Endodermal cell (in vitro differentiated cells): ENCODE measurements at regions not wholly inside any gene's neighbourhood (a gene's known extent, or its start where the extent isn't known, plus 50 kb on each side); places are given as distances from the start of the nearest gene placed in this dataset.

Experiments
- DNase-seq: peaks from one replicate; pipeline ENCODE4 v3.0.0-alpha.2; 2017
- H3K27ac ChIP-seq: 2 replicates; pipeline ENCODE4 v1.5.1; 2013; ENCODE audit warnings: mild to moderate bottlenecking, low read depth, low read length, moderate library complexity
- H3K27me3 ChIP-seq: 2 replicates; pipeline ENCODE4 v1.6.1; 2013; ENCODE audit warnings: mild to moderate bottlenecking, low read length, moderate library complexity; ENCODE audit not compliant: insufficient read depth, control insufficient read depth, poor library complexity, severe bottlenecking
- H3K36me3 ChIP-seq: 2 replicates; pipeline ENCODE4 v1.7.0; 2013; ENCODE audit warnings: mild to moderate bottlenecking, low read length, moderate library complexity; ENCODE audit not compliant: control insufficient read depth, insufficient read depth
- H3K4me1 ChIP-seq: one replicate; pipeline ENCODE4 v1.7.0; 2013; ENCODE audit warnings: low read length; ENCODE audit not compliant: control insufficient read depth, insufficient read depth
- H3K4me3 ChIP-seq: 2 replicates; pipeline ENCODE4 v1.5.1; 2013; ENCODE audit warnings: mild to moderate bottlenecking, low read length, moderate library complexity
- H3K9ac ChIP-seq: 2 replicates; pipeline ENCODE4 v1.6.1; 2013; ENCODE audit warnings: mild to moderate bottlenecking, low read length, moderate library complexity; ENCODE audit not compliant: poor library complexity, severe bottlenecking; ENCODE audit errors: extremely low read depth
- H3K9me3 ChIP-seq: 2 replicates; pipeline ENCODE4 v1.6.1; 2013; ENCODE audit warnings: mild to moderate bottlenecking, low read length, moderate library complexity; ENCODE audit not compliant: control insufficient read depth
- H3K27ac Mint-ChIP-seq: 2 replicates; pipeline ENCODE4 v1.8.0; 2020; ENCODE audit warnings: mixed read lengths
- H3K27me3 Mint-ChIP-seq: 2 replicates; pipeline ENCODE4 v1.8.0; 2021; ENCODE audit warnings: mild to moderate bottlenecking, mixed read lengths; ENCODE audit not compliant: insufficient read depth
- H3K36me3 Mint-ChIP-seq: 2 replicates; pipeline ENCODE4 v1.8.0; 2020; ENCODE audit warnings: low read depth, mixed read lengths
- H3K4me1 Mint-ChIP-seq: 2 replicates; pipeline ENCODE4 v1.8.0; 2020; ENCODE audit warnings: mixed read lengths
- H3K4me3 Mint-ChIP-seq: 2 replicates; pipeline ENCODE4 v1.8.0; 2020; ENCODE audit warnings: mild to moderate bottlenecking, moderate library complexity, mixed read lengths
- H3K9me3 Mint-ChIP-seq: 2 replicates; pipeline ENCODE4 v1.8.0; 2020; ENCODE audit warnings: mild to moderate bottlenecking, mixed read lengths
- CTCF ChIP-seq: fragments of 200-600 bp; sonication (generic); conservative IDR thresholded peaks from 2 replicates; pipeline ENCODE4 v1.5.0; 2021; ENCODE audit warnings: antibody characterized with exemption, mild to moderate bottlenecking
- WGBS, 2 experiments: methylation state at CpG; one replicate each; pipeline versions ENCODE4 v1.1.5 to v1.1.7; 2013; ENCODE audit warnings: missing lambda C conversion rate in 2 of 2, mixed read lengths in 1 of 2; ENCODE audit not compliant: insufficient coverage in 1 of 2, insufficient read length in 1 of 2; 5-methylcytosine and 5-hydroxymethylcytosine counted together

- Mint-ChIP-seq H3K27me3 (no peaks in the 10 kb centered on the region), H3K4me1 (peaks cover 14% of the 10 kb centered on the region), H3K36me3 (peaks cover 6% of the 10 kb centered on the region), H3K9me3 (peaks cover 13% of the 10 kb centered on the region), H3K4me3 (no peak overlapping the region), H3K27ac (no peak overlapping the region)
- Histone ChIP-seq H3K9ac (no peak overlapping the region), H3K36me3 (no peaks in the 10 kb centered on the region), H3K9me3 (peaks cover 18% of the 10 kb centered on the region), H3K4me1 (peaks cover 3% of the 10 kb centered on the region), H3K27me3 (no peaks in the 10 kb centered on the region), H3K27ac (no peak overlapping the region), H3K4me3 (no peak overlapping the region)
- no peak for TF ChIP-seq CTCF
- 100% methylated on average over 1 to 2 of the region's 2 CpGs for WGBS, 2 experiments
- DNase-seq, result no peak
Observed at GRCh38 chr3:170750478-170750830, 119.5 kb downstream of the RPL22L1 start.

GRCh38 chr3:170749765-170750477 lies 120.1 kb downstream of the RPL22L1 start:
- H3K36me3 ChIP-seq, result no peaks in the 10 kb centered on the region
- no peak overlapping the region for H3K4me3 ChIP-seq
- H3K9ac ChIP-seq, result no peak overlapping the region
- H3K27me3 ChIP-seq, result no peaks in the 10 kb centered on the region
- Mint-ChIP-seq H3K27me3 (no peaks in the 10 kb centered on the region), H3K36me3 (peaks cover 10% of the 10 kb centered on the region), H3K27ac (no peak overlapping the region), H3K4me3 (no peak overlapping the region), H3K9me3 (peaks cover 18% of the 10 kb centered on the region), H3K4me1 (peaks cover 14% of the 10 kb centered on the region)
- H3K4me1 ChIP-seq, result peaks cover 3% of the 10 kb centered on the region
- DNase-seq, result no peak
- no peak for TF ChIP-seq CTCF
- H3K9me3 ChIP-seq, result peaks cover 24% of the 10 kb centered on the region
- H3K27ac ChIP-seq, result no peak overlapping the region

GRCh38 chr3:170749185-170749584 lies 120.8 kb downstream of the RPL22L1 start:
- H3K36me3 ChIP-seq, result no peaks in the 10 kb centered on the region
- H3K9ac ChIP-seq, result no peak overlapping the region
- peaks cover 30% of the 10 kb centered on the region for H3K9me3 ChIP-seq
- Mint-ChIP-seq H3K4me1 (peaks cover 14% of the 10 kb centered on the region), H3K9me3 (peaks cover 22% of the 10 kb centered on the region), H3K36me3 (peaks cover 10% of the 10 kb centered on the region), H3K4me3 (no peak overlapping the region), H3K27ac (no peak overlapping the region), H3K27me3 (no peaks in the 10 kb centered on the region)
- H3K4me3 ChIP-seq, result no peak overlapping the region
- no peak for DNase-seq
- no peaks in the 10 kb centered on the region for H3K27me3 ChIP-seq
- H3K27ac ChIP-seq, result no peak overlapping the region
- 88 to 89% methylated on average over 1 of the region's 1 CpG for WGBS, 2 experiments
- H3K4me1 ChIP-seq, result peaks cover 3% of the 10 kb centered on the region
- no peak for TF ChIP-seq CTCF
